Umbilical cord (tissue), 1 donor: ENCODE measurements at regions not wholly inside any gene's neighbourhood (a gene's known extent, or its start where the extent isn't known, plus 50 kb on each side); places are given as distances from the start of the nearest gene placed in this dataset.

Experiments used
- DNase-seq: peaks from one replicate; pipeline ENCODE4 v3.0.0-alpha.2; 2015; ENCODE audit warnings: low spot score

- DNase-seq, result no peak
These were observed 228.1 kb upstream of the STEAP1 start for GRCh38 chr7:89926194-89926593.

- DNase-seq, result no peak
These were observed 227.6 kb upstream of the STEAP1 start for GRCh38 chr7:89926701-89927100.

- DNase-seq, result no peak
These were observed 226.5 kb upstream of the STEAP1 start for GRCh38 chr7:89927762-89928161.

- DNase-seq, result no peak
These were observed 225.8 kb upstream of the STEAP1 start for GRCh38 chr7:89928451-89928850.

GRCh38 chr7:89934101-89934500 is 220.2 kb upstream of the STEAP1 start:
- no peak for DNase-seq

- peak; percentile 52 for DNase-seq
These were observed 210.7 kb upstream of the STEAP1 start for GRCh38 chr7:89943525-89944050.

GRCh38 chr7:89958525-89959068 is 195.7 kb upstream of the STEAP1 start:
- no peak for DNase-seq

GRCh38 chr7:89966067-89966664 is 188.1 kb upstream of the STEAP1 start:
- no peak for DNase-seq

GRCh38 chr7:89975577-89975976 is 178.7 kb upstream of the STEAP1 start:
- DNase-seq, result no peak

- DNase-seq, result no peak
These were observed 166.6 kb upstream of the STEAP1 start for GRCh38 chr7:89987665-89988064.

- no peak for DNase-seq
These were observed 166.2 kb upstream of the STEAP1 start for GRCh38 chr7:89988074-89988473.

- DNase-seq, result no peak
These were observed 164.8 kb upstream of the STEAP1 start for GRCh38 chr7:89989454-89989853.

- no peak for DNase-seq
These were observed 159.8 kb upstream of the STEAP1 start for GRCh38 chr7:89994483-89994882.

- DNase-seq, result no peak
These were observed 155.7 kb upstream of the STEAP1 start for GRCh38 chr7:89998554-89998953.

- DNase-seq, result no peak
These were observed 148.4 kb upstream of the STEAP1 start for GRCh38 chr7:90005836-90006235.

GRCh38 chr7:90007001-90007654 is 147.1 kb upstream of the STEAP1 start:
- no peak for DNase-seq

- no peak for DNase-seq
These were observed 146.4 kb upstream of the STEAP1 start for GRCh38 chr7:90007831-90008230.

- DNase-seq, result no peak
These were observed 132.1 kb upstream of the STEAP1 start for GRCh38 chr7:90022213-90022612.

- no peak for DNase-seq
These were observed 128.5 kb upstream of the STEAP1 start for GRCh38 chr7:90025771-90026170.

GRCh38 chr7:90033850-90034249 is 120.4 kb upstream of the STEAP1 start:
- DNase-seq, result no peak

GRCh38 chr7:90053094-90053493 is 101.2 kb upstream of the STEAP1 start:
- DNase-seq, result no peak

- DNase-seq, result no peak
These were observed 93.2 kb upstream of the STEAP1 start for GRCh38 chr7:90061077-90061476.

- no peak for DNase-seq
These were observed 89.9 kb upstream of the STEAP1 start for GRCh38 chr7:90064370-90064769.
